ENCODE measurements at regions not wholly inside any gene's neighbourhood (a gene's known extent, or its start where the extent isn't known, plus 50 kb on each side); places are given as distances from the start of the nearest gene placed in this dataset.

GRCh38 chr9:86460216-86461002 is 106.2 kb upstream of the TUT7 start:
- Histone ChIP-seq H3K4me2 (ENCODE audit: low read length) (no peak overlapping the region), H3K9me2 (ENCODE audit: insufficient read depth, low read length) (no peaks in the 10 kb centered on the region), H3K9me3 (ENCODE audit: low read length) (no peaks in the 10 kb centered on the region), H3K4me3 (ENCODE audit: low read length) (no peak overlapping the region), H3K79me2 (replicated peaks; ENCODE audit: insufficient read depth, low read length) (no peaks in the 10 kb centered on the region), H3K9ac (ENCODE audit: low read length) (no peak overlapping the region), H3K27me3 (ENCODE audit: insufficient read depth, low read depth, low read length) (no peaks in the 10 kb centered on the region), H4K20me1 (ENCODE audit: insufficient read depth) (no peaks in the 10 kb centered on the region), H3F3A (ENCODE audit: insufficient read depth, low read length, poor library complexity, severe bottlenecking) (no peaks in the 10 kb centered on the region), H3K36me3 (ENCODE audit: insufficient read depth, low read length) (no peaks in the 10 kb centered on the region), H2AFZ (ENCODE audit: low read depth, low read length) (no peak overlapping the region), H3K27ac (ENCODE audit: low read length) (no peak overlapping the region)
- no peak for TF ChIP-seq REST (IDR thresholded peaks at IDR 0.05; ENCODE audit: borderline replicate concordance)
- no peak for TF ChIP-seq CTCF (IDR thresholded peaks at IDR 0.05; ENCODE audit: poor library complexity, severe bottlenecking)
- no peak for TF ChIP-seq EZH2 (IDR thresholded peaks at IDR 0.05; ENCODE audit: borderline replicate concordance, insufficient read depth, low read length, poor library complexity, severe bottlenecking)
- TF ChIP-seq EP300 (conservative IDR thresholded peaks at IDR 0.05; ENCODE audit: poor library complexity, severe bottlenecking) = no peak
- no peak for TF ChIP-seq RAD21 (conservative IDR thresholded peaks at IDR 0.05)
- TF ChIP-seq POLR2AphosphoS5 (IDR thresholded peaks at IDR 0.05) = no peak
- no peak for TF ChIP-seq SMC3 (conservative IDR thresholded peaks at IDR 0.05; ENCODE audit: poor library complexity)
- TF ChIP-seq TAF1 (IDR thresholded peaks at IDR 0.05; ENCODE audit: low read depth) = no peak
- no peak for TF ChIP-seq MXI1 (conservative IDR thresholded peaks at IDR 0.05; ENCODE audit: poor library complexity, severe bottlenecking)

- Histone ChIP-seq H3K36me3 (ENCODE audit: insufficient read depth, low read length) (no peaks in the 10 kb centered on the region), H3K4me3 (ENCODE audit: low read length) (no peak overlapping the region), H3K9me3 (ENCODE audit: low read length) (no peaks in the 10 kb centered on the region), H3K4me2 (ENCODE audit: low read length) (no peak overlapping the region), H2AFZ (ENCODE audit: low read depth, low read length) (no peak overlapping the region), H3K79me2 (replicated peaks; ENCODE audit: insufficient read depth, low read length) (no peaks in the 10 kb centered on the region), H3K27ac (ENCODE audit: low read length) (no peak overlapping the region), H3F3A (ENCODE audit: insufficient read depth, low read length, poor library complexity, severe bottlenecking) (no peaks in the 10 kb centered on the region), H3K27me3 (ENCODE audit: insufficient read depth, low read depth, low read length) (no peaks in the 10 kb centered on the region), H3K9ac (ENCODE audit: low read length) (no peak overlapping the region), H4K20me1 (ENCODE audit: insufficient read depth) (no peaks in the 10 kb centered on the region), H3K9me2 (ENCODE audit: insufficient read depth, low read length) (no peaks in the 10 kb centered on the region)
- no peak for TF ChIP-seq MXI1 (conservative IDR thresholded peaks at IDR 0.05; ENCODE audit: poor library complexity, severe bottlenecking)
- TF ChIP-seq TAF1 (IDR thresholded peaks at IDR 0.05; ENCODE audit: low read depth) = no peak
- TF ChIP-seq CTCF (IDR thresholded peaks at IDR 0.05; ENCODE audit: poor library complexity, severe bottlenecking) = no peak
These were observed 105.5 kb upstream of the TUT7 start for GRCh38 chr9:86459599-86460155.

Measured in neural cell (in vitro differentiated cells).